HG03565 (cell line): ENCODE measurements at regions not wholly inside any gene's neighbourhood (a gene's known extent, or its start where the extent isn't known, plus 50 kb on each side); places are given as distances from the start of the nearest gene placed in this dataset.
"Not testable (repeated sequence)": the region's sequence is repeated elsewhere in the genome, so short reads cannot be mapped to it uniquely, and the experiment has no call there.

Experiments used
- ATAC-seq: cut with Tn5 transposase; IDR thresholded peaks from one replicate; pipeline ENCODE4 v1.9.1; 2021; ENCODE audit warnings: mild to moderate bottlenecking, moderate library complexity; ENCODE audit not compliant: unreplicated experiment

- no peak for ATAC-seq
Observed at GRCh38 chrX:7640392-7640791, 202.6 kb upstream of the VCX start.

- ATAC-seq: no peak
Observed at GRCh38 chrX:7638078-7638710, 204.8 kb upstream of the VCX start.

- no peak for ATAC-seq
Observed at GRCh38 chrX:7637066-7637465, 205.9 kb upstream of the VCX start.

GRCh38 chrX:7635604-7636003 lies 207.4 kb upstream of the VCX start:
- no peak for ATAC-seq

GRCh38 chrX:7620560-7620959 lies 222.4 kb upstream of the VCX start:
- ATAC-seq: no peak

GRCh38 chrX:7617994-7618393 lies 225.0 kb upstream of the VCX start:
- no peak for ATAC-seq

GRCh38 chrX:7614616-7615015 lies 228.4 kb upstream of the VCX start:
- ATAC-seq: no peak

GRCh38 chrX:7608625-7609024 lies 234.3 kb upstream of the VCX start:
- not testable (repeated sequence) for ATAC-seq

GRCh38 chrX:7606039-7606652 lies 236.8 kb upstream of the VCX start:
- ATAC-seq: no peak

GRCh38 chrX:7603387-7603786 lies 239.6 kb upstream of the VCX start:
- ATAC-seq: no peak

- ATAC-seq: no peak
Observed at GRCh38 chrX:7596822-7597221, 246.1 kb upstream of the VCX start.

GRCh38 chrX:7593370-7593769 lies 249.6 kb upstream of the VCX start:
- not testable (repeated sequence) for ATAC-seq

GRCh38 chrX:7586126-7586525 lies 256.8 kb upstream of the VCX start:
- no peak for ATAC-seq

GRCh38 chrX:7582191-7582590 lies 260.8 kb upstream of the VCX start:
- no peak for ATAC-seq

- no peak for ATAC-seq
Observed at GRCh38 chrX:7580127-7580526, 262.8 kb upstream of the VCX start.

GRCh38 chrX:7574325-7574724 lies 268.6 kb upstream of the VCX start:
- ATAC-seq: no peak

GRCh38 chrX:7570432-7571029 lies 272.4 kb upstream of the VCX start:
- no peak for ATAC-seq

GRCh38 chrX:7568597-7568996 lies 274.4 kb upstream of the VCX start:
- ATAC-seq: no peak

- ATAC-seq: no peak
Observed at GRCh38 chrX:7568130-7568529, 274.8 kb upstream of the VCX start.

GRCh38 chrX:7552760-7553159 lies 290.2 kb upstream of the VCX start:
- no peak for ATAC-seq

GRCh38 chrX:7546551-7547080 lies 296.4 kb upstream of the VCX start:
- ATAC-seq: no peak

GRCh38 chrX:7545564-7545963 lies 297.4 kb upstream of the VCX start:
- no peak for ATAC-seq
